H9 (cell line): ENCODE measurements at regions not wholly inside any gene's neighbourhood (a gene's known extent, or its start where the extent isn't known, plus 50 kb on each side); places are given as distances from the start of the nearest gene placed in this dataset.

ENCODE experiments used
- DNase-seq: peaks from one replicate; pipeline ENCODE4 v3.0.0-alpha.2; 2017
- H2AFZ ChIP-seq: one replicate; pipeline ENCODE4 v1.6.1; 2013; ENCODE audit warnings: mild to moderate bottlenecking, low read length, control low read depth, moderate library complexity
- H2AK5ac ChIP-seq: 2 replicates; pipeline ENCODE4 v1.6.1; 2013; ENCODE audit warnings: low read length, control low read depth, mixed read lengths; ENCODE audit not compliant: insufficient read length
- H2BK120ac ChIP-seq: one replicate; pipeline ENCODE4 v1.6.1; 2013; ENCODE audit warnings: low read depth, mild to moderate bottlenecking, low read length, control low read depth, inconsistent platforms; ENCODE audit not compliant: poor library complexity, severe bottlenecking
- H2BK12ac ChIP-seq: 2 replicates; pipeline ENCODE4 v1.6.1; 2013; ENCODE audit warnings: low read length, control low read depth, mixed read lengths, low read depth; ENCODE audit not compliant: insufficient read length
- H2BK15ac ChIP-seq: 2 replicates; pipeline ENCODE4 v1.6.1; 2013; ENCODE audit warnings: low read depth, low read length, control low read depth
- H2BK20ac ChIP-seq: one replicate; pipeline ENCODE4 v1.6.1; 2013; ENCODE audit warnings: low read depth, mild to moderate bottlenecking, low read length, control low read depth, inconsistent platforms; ENCODE audit not compliant: poor library complexity, severe bottlenecking
- H2BK5ac ChIP-seq: 2 replicates; pipeline ENCODE4 v1.6.1; 2013; ENCODE audit warnings: low read length, control low read depth, mixed read lengths; ENCODE audit not compliant: insufficient read length
- H3K14ac ChIP-seq: 2 replicates; pipeline ENCODE4 v1.6.1; 2013; ENCODE audit warnings: low read length, control low read depth; ENCODE audit not compliant: insufficient read depth
- H3K18ac ChIP-seq: 2 replicates; pipeline ENCODE4 v1.6.1; 2013; ENCODE audit warnings: low read depth, mild to moderate bottlenecking, mixed read lengths, low read length, control low read depth; ENCODE audit not compliant: insufficient read length
- H3K23ac ChIP-seq: 2 replicates; pipeline ENCODE4 v1.6.1; 2013; ENCODE audit warnings: low read length, control low read depth, mixed read lengths, low read depth; ENCODE audit not compliant: insufficient read length
- H3K23me2 ChIP-seq: 2 replicates; pipeline ENCODE4 v1.6.1; 2013; ENCODE audit warnings: low read depth, mild to moderate bottlenecking, mixed read lengths, low read length, control low read depth; ENCODE audit not compliant: insufficient read length, poor library complexity, severe bottlenecking
- H3K27ac ChIP-seq: 2 replicates; pipeline ENCODE4 v1.5.1; 2013; ENCODE audit warnings: low read length, control low read depth, mixed read lengths, low read depth; ENCODE audit not compliant: insufficient read length
- H3K27me3 ChIP-seq: 2 replicates; pipeline ENCODE4 v1.6.1; 2013; ENCODE audit warnings: low read length, control low read depth, inconsistent platforms; ENCODE audit not compliant: insufficient read depth
- H3K4ac ChIP-seq: 2 replicates; pipeline ENCODE4 v1.6.1; 2013; ENCODE audit warnings: low read depth, mild to moderate bottlenecking, control low read depth, inconsistent platforms, low read length, moderate library complexity
- H3K4me1 ChIP-seq: 2 replicates; pipeline ENCODE4 v1.6.1; 2013; ENCODE audit warnings: low read length, control low read depth, inconsistent platforms; ENCODE audit not compliant: insufficient read depth
- H3K4me2 ChIP-seq: 2 replicates; pipeline ENCODE4 v1.6.1; 2013; ENCODE audit warnings: low read length, control low read depth, mixed read lengths; ENCODE audit not compliant: insufficient read length, insufficient read depth
- H3K56ac ChIP-seq: 2 replicates; pipeline ENCODE4 v1.6.1; 2013; ENCODE audit warnings: low read depth, mild to moderate bottlenecking, mixed read lengths, low read length, control low read depth; ENCODE audit not compliant: insufficient read length
- H3K79me1 ChIP-seq: 2 replicates; pipeline ENCODE4 v1.6.1; 2013; ENCODE audit warnings: low read depth, mild to moderate bottlenecking, moderate library complexity, low read length, control low read depth, inconsistent platforms; ENCODE audit not compliant: insufficient read depth, poor library complexity, severe bottlenecking
- H3K79me2 ChIP-seq: 2 replicates; pipeline ENCODE4 v1.6.1; 2013; ENCODE audit warnings: low read length, control low read depth, inconsistent platforms; ENCODE audit not compliant: insufficient read depth
- H3K9ac ChIP-seq: 2 replicates; pipeline ENCODE4 v1.6.1; 2013; ENCODE audit warnings: low read length, control low read depth, mixed read lengths; ENCODE audit not compliant: insufficient read length; ENCODE audit errors: extremely low read depth
- H3K9me3 ChIP-seq: one replicate; pipeline ENCODE4 v1.6.1; 2013; ENCODE audit warnings: low read depth, low read length, inconsistent platforms; ENCODE audit not compliant: control insufficient read depth
- H3T11ph ChIP-seq: one replicate; pipeline ENCODE4 v1.6.1; 2013; ENCODE audit warnings: mild to moderate bottlenecking, low read length, control low read depth, inconsistent platforms
- H4K20me1 ChIP-seq: one replicate; pipeline ENCODE4 v1.6.1; 2013; ENCODE audit not compliant: control insufficient read depth, insufficient read length, insufficient read depth
- H4K5ac ChIP-seq: 2 replicates; pipeline ENCODE4 v1.6.1; 2013; ENCODE audit warnings: low read depth, mild to moderate bottlenecking, mixed read lengths, low read length, control low read depth; ENCODE audit not compliant: insufficient read length
- H4K8ac ChIP-seq: replicated peaks from 2 replicates; pipeline ENCODE4 v1.6.1; 2013; ENCODE audit warnings: low read length, control low read depth, mixed read lengths, low read depth; ENCODE audit not compliant: insufficient read length
- H4K91ac ChIP-seq: 2 replicates; pipeline ENCODE4 v1.6.1; 2013; ENCODE audit warnings: low read depth, mild to moderate bottlenecking, moderate library complexity, mixed read lengths, low read length, control low read depth; ENCODE audit not compliant: insufficient read length
- H3K27ac Mint-ChIP-seq, 3 experiments: 2 replicates in 2 of 3; 3 replicates in 1 of 3; pipeline ENCODE4 v1.8.0; 2020 to 2021; ENCODE audit warnings: mixed read lengths in 3 of 3, mild to moderate bottlenecking in 1 of 3, moderate library complexity in 1 of 3
- H3K27me3 Mint-ChIP-seq: 2 replicates; pipeline ENCODE4 v1.8.0; 2021; ENCODE audit warnings: low read depth, mild to moderate bottlenecking, moderate library complexity, mixed read lengths
- H3K36me3 Mint-ChIP-seq, 3 experiments: 2 replicates in 2 of 3; 3 replicates in 1 of 3; pipeline ENCODE4 v1.8.0; 2020 to 2021; ENCODE audit warnings: low read depth in 3 of 3, mixed read lengths in 3 of 3; ENCODE audit not compliant: insufficient read depth in 1 of 3
- H3K4me1 Mint-ChIP-seq, 2 experiments: 2 replicates each; pipeline ENCODE4 v1.8.0; 2020; ENCODE audit warnings: mixed read lengths in 2 of 2
- H3K4me3 Mint-ChIP-seq, 2 experiments: 2 replicates in 1 of 2; 3 replicates in 1 of 2; pipeline ENCODE4 v1.8.0; 2020 to 2021; ENCODE audit warnings: mild to moderate bottlenecking in 2 of 2, mixed read lengths in 2 of 2, moderate library complexity in 1 of 2
- H3K9me3 Mint-ChIP-seq, 2 experiments: 2 replicates in 1 of 2; 3 replicates in 1 of 2; pipeline ENCODE4 v1.8.0; 2020; ENCODE audit warnings: mild to moderate bottlenecking in 2 of 2, mixed read lengths in 2 of 2, moderate library complexity in 1 of 2
- CTCF ChIP-seq: fragments of 200-600 bp; sonication (generic); conservative IDR thresholded peaks from 3 replicates; pipeline ENCODE4 v1.8.0; 2021; ENCODE audit warnings: antibody characterized with exemption, mild to moderate bottlenecking
- WGBS: extraction: QIAGEN DNeasy Blood & Tissue Kit; methylation state at CpG from one replicate; pipeline ENCODE4 v1.1.7; 2013; ENCODE audit warnings: missing lambda C conversion rate, low lambda C conversion rate, mixed read lengths; ENCODE audit not compliant: insufficient read length; ENCODE audit errors: extremely low coverage; 5-methylcytosine and 5-hydroxymethylcytosine counted together

GRCh38 chr13:73572824-73573223, 514.0 kb downstream of the KLF5 start:
- no peak overlapping the region for H3K18ac ChIP-seq
- H4K20me1 ChIP-seq, result no peaks in the 10 kb centered on the region
- no peak for DNase-seq
- no peak overlapping the region for H2BK120ac ChIP-seq
- H3K4ac ChIP-seq, result no peak overlapping the region
- no peak overlapping the region for H2BK20ac ChIP-seq
- H4K5ac ChIP-seq, result no peak overlapping the region
- no peak overlapping the region for H2BK15ac ChIP-seq
- H3T11ph ChIP-seq, result no peak overlapping the region
- no peak overlapping the region for H4K91ac ChIP-seq
- no CpG with 5 or more reads among the region's 3 CpGs for WGBS
- no peak overlapping the region for H4K8ac ChIP-seq
- Mint-ChIP-seq H3K27ac (no peak overlapping the region), H3K27me3 (no peaks in the 10 kb centered on the region), H3K4me3 (no peak overlapping the region), H3K9me3 (peaks cover 6 to 7% of the 10 kb centered on the region in 2 experiments; a peak in 3 of 5 replicates), H3K36me3 (peaks cover 0 to 4% (median 0%) of the 10 kb centered on the region in 3 experiments; a peak in 1 of 7 replicates), H3K4me1 (no peaks in the 10 kb centered on the region)
- no peaks in the 10 kb centered on the region for H3K4me1 ChIP-seq
- H3K79me2 ChIP-seq, result no peaks in the 10 kb centered on the region
- H2AFZ ChIP-seq, result no peak overlapping the region
- H3K56ac ChIP-seq, result no peak overlapping the region
- no peak for TF ChIP-seq CTCF
- H2BK5ac ChIP-seq, result no peak overlapping the region
- H3K9ac ChIP-seq, result no peak overlapping the region
- H3K9me3 ChIP-seq, result no peaks in the 10 kb centered on the region
- no peak overlapping the region for H2AK5ac ChIP-seq
- no peaks in the 10 kb centered on the region for H3K27me3 ChIP-seq
- no peak overlapping the region for H3K14ac ChIP-seq
- no peaks in the 10 kb centered on the region for H3K23me2 ChIP-seq
- no peak overlapping the region for H3K23ac ChIP-seq
- no peaks in the 10 kb centered on the region for H3K79me1 ChIP-seq
- H2BK12ac ChIP-seq, result no peak overlapping the region
- no peak overlapping the region for H3K4me2 ChIP-seq
- H3K27ac ChIP-seq, result no peak overlapping the region
